NOMO-1 treated with dmso at 0.1 percent for 144 hours (cell line): ENCODE measurements at regions not wholly inside any gene's neighbourhood (a gene's known extent, or its start where the extent isn't known, plus 50 kb on each side); places are given as distances from the start of the nearest gene placed in this dataset.

ENCODE experiments used
- DNase-seq: peaks from one replicate; lab custom pipeline; 2025; ENCODE audit not compliant: unreplicated experiment; lab: John Stamatoyannopoulos, UW

GRCh38 chr5:125042261-125042890 is 295.9 kb upstream of the ZNF608 start:
- DNase-seq, result no peak

GRCh38 chr5:125043781-125044391 is 297.4 kb upstream of the ZNF608 start:
- DNase-seq, result no peak

GRCh38 chr5:125044491-125045282 is 298.2 kb upstream of the ZNF608 start:
- no peak for DNase-seq

- DNase-seq, result no peak
Observed at GRCh38 chr5:125045646-125046045, 299.2 kb upstream of the ZNF608 start.

- no peak for DNase-seq
Observed at GRCh38 chr5:125046838-125047237, 300.4 kb upstream of the ZNF608 start.

- DNase-seq, result no peak
Observed at GRCh38 chr5:125047871-125048270, 301.4 kb upstream of the ZNF608 start.

GRCh38 chr5:125049721-125050702 is 303.6 kb upstream of the ZNF608 start:
- no peak for DNase-seq

GRCh38 chr5:125050926-125051325 is 304.5 kb upstream of the ZNF608 start:
- no peak for DNase-seq

- DNase-seq, result no peak
Observed at GRCh38 chr5:125052584-125052983, 306.1 kb upstream of the ZNF608 start.

- DNase-seq, result no peak
Observed at GRCh38 chr5:125053179-125053578, 306.7 kb upstream of the ZNF608 start.

- DNase-seq, result no peak
Observed at GRCh38 chr5:125054146-125054545, 307.7 kb upstream of the ZNF608 start.

GRCh38 chr5:125056671-125057485 is 310.4 kb upstream of the ZNF608 start:
- no peak for DNase-seq

GRCh38 chr5:125057912-125058826 is 311.7 kb upstream of the ZNF608 start:
- DNase-seq, result no peak

- no peak for DNase-seq
Observed at GRCh38 chr5:125059255-125060002, 313.0 kb upstream of the ZNF608 start.

- DNase-seq, result no peak
Observed at GRCh38 chr5:125061726-125062125, 315.3 kb upstream of the ZNF608 start.

- DNase-seq, result no peak
Observed at GRCh38 chr5:125064621-125065438, 318.4 kb upstream of the ZNF608 start.

GRCh38 chr5:125065741-125066140 is 319.3 kb upstream of the ZNF608 start:
- no peak for DNase-seq

- DNase-seq, result no peak
Observed at GRCh38 chr5:125070961-125071360, 324.5 kb upstream of the ZNF608 start.
